K562 (cell line): ENCODE measurements at regions not wholly inside any gene's neighbourhood (a gene's known extent, or its start where the extent isn't known, plus 50 kb on each side); places are given as distances from the start of the nearest gene placed in this dataset.

Source experiments
- ATAC-seq: fragments of 200-7000 bp; cut with Tn5 transposase; 3 replicates; pipeline ENCODE4 v1.9.1; 2020; ENCODE audit warnings: moderate library complexity
- BruUV-seq: library from RNA; stranded (reverse); fragments of 400-500 nt; replicated peaks from 2 replicates; lab custom pipeline; 2021; lab: Mats Ljungman, UMichigan
- CTCF ChIA-PET: fragments of 300-600 bp; formaldehyde crosslinking; extraction: SDS; loops from one replicate; lab custom pipeline; 2021; ENCODE audit warnings: low intra/inter-chr PET ratio; lab: Yijun Ruan, JAX
- POLR2A ChIA-PET: fragments of 300-600, 350-650 bp; sonication (Branson Sonifier 250); formaldehyde crosslinking; extraction: SDS; loops from one replicate; lab custom pipeline; 2021; ENCODE audit warnings: antibody characterized with exemption, inconsistent platforms; lab: Yijun Ruan, JAX
- DNase-seq, 4 experiments: peaks; one replicate each; pipeline versions ENCODE4 v3.0.0 to v3.0.0-alpha.2; 2011 to 2018; ENCODE audit warnings: low spot score in 3 of 4, mixed read lengths in 3 of 4; ENCODE audit errors: extremely low read depth in 1 of 4
- FAIRE-seq: peaks from 2 replicates; lab custom pipeline; 2011; peaks lifted over from hg19 to GRCh38; lab: Jason Lieb, UNC
- H2AFZ ChIP-seq: 2 replicates; pipeline ENCODE4 v1.6.0; 2011; ENCODE audit warnings: low read depth, low read length, control low read depth, inconsistent platforms
- H3K27ac ChIP-seq: fragments of 200-600 bp; 3 replicates; pipeline ENCODE4 v1.8.0; 2011; ENCODE audit warnings: low read depth, mild to moderate bottlenecking, control low read depth, inconsistent platforms, low read length, moderate library complexity, mixed read lengths; ENCODE audit errors: extremely low read depth
- H3K27me3 ChIP-seq, 2 experiments: fragments of 300-600 bp in 1 of 2; 2 replicates in 1 of 2; 3 replicates in 1 of 2; pipeline versions ENCODE4 v1.6.0 to v1.8.0; 2011; ENCODE audit warnings: inconsistent platforms in 2 of 2, low read length in 2 of 2, mild to moderate bottlenecking in 1 of 2, mixed read lengths in 1 of 2, moderate library complexity in 1 of 2; ENCODE audit not compliant: control insufficient read depth in 2 of 2, insufficient read depth in 2 of 2
- H3K36me3 ChIP-seq: fragments of 300-600 bp; 3 replicates; pipeline ENCODE4 v1.8.0; 2011; ENCODE audit warnings: mild to moderate bottlenecking, low read length, inconsistent platforms; ENCODE audit not compliant: control insufficient read depth, insufficient read depth
- H3K4me1 ChIP-seq, 2 experiments: fragments of 200-600 bp in 1 of 2; replicated peaks in 1 of 2; 2 replicates in 1 of 2; 3 replicates in 1 of 2; pipeline versions ENCODE4 v1.5.1 to v1.8.0; 2011; ENCODE audit warnings: inconsistent platforms in 2 of 2, low read length in 2 of 2, mild to moderate bottlenecking in 1 of 2, mixed read lengths in 1 of 2, moderate library complexity in 1 of 2; ENCODE audit not compliant: control insufficient read depth in 2 of 2, insufficient read depth in 2 of 2
- H3K4me2 ChIP-seq: 2 replicates; pipeline ENCODE4 v1.6.1; 2011; ENCODE audit warnings: low read length, control low read depth, inconsistent platforms, mixed read lengths; ENCODE audit not compliant: insufficient read depth
- H3K4me3 ChIP-seq: fragments of 200-600 bp; sonication (generic), shearing (Covaris generic); 2 replicates; pipeline ENCODE4 v1.5.1; 2016; ENCODE audit warnings: control low read depth, inconsistent platforms
- H3K79me2 ChIP-seq: fragments of 200-600 bp; 3 replicates; pipeline ENCODE4 v1.8.0; 2011; ENCODE audit warnings: low read length, inconsistent platforms; ENCODE audit not compliant: control insufficient read depth, insufficient read depth
- H3K9ac ChIP-seq, 2 experiments: 2 replicates each; pipeline versions ENCODE4 v1.6.0 to v1.6.1; 2011; ENCODE audit warnings: low read depth in 2 of 2, low read length in 2 of 2, control low read depth in 1 of 2, inconsistent platforms in 1 of 2, mild to moderate bottlenecking in 1 of 2, mixed read lengths in 1 of 2; ENCODE audit not compliant: insufficient read depth in 1 of 2
- H3K9me1 ChIP-seq: one replicate; pipeline ENCODE4 v1.6.0; 2011; ENCODE audit warnings: inconsistent platforms, mild to moderate bottlenecking, low read length, moderate library complexity; ENCODE audit not compliant: control insufficient read depth, insufficient read depth
- H3K9me3 ChIP-seq: replicated peaks from 2 replicates; pipeline ENCODE4 v1.5.1; 2011; ENCODE audit warnings: low read depth, low read length, inconsistent platforms; ENCODE audit not compliant: control insufficient read depth, insufficient read depth
- H4K20me1 ChIP-seq: replicated peaks from 2 replicates; pipeline ENCODE4 v1.6.1; 2011; ENCODE audit warnings: low read length, inconsistent platforms, mixed read lengths; ENCODE audit not compliant: control insufficient read depth, insufficient read depth
- DMBX1 ChIP-seq: fragments of 250-450 bp; sonication (Bioruptor Pico); IDR thresholded peaks from 2 replicates; pipeline ENCODE4 v1.8.0; 2022; ENCODE audit warnings: inconsistent platforms, mild to moderate bottlenecking, moderate library complexity, borderline replicate concordance
- ETV1 ChIP-seq: fragments of 450-650 bp; conservative IDR thresholded peaks from 2 replicates; pipeline ENCODE4 v1.6.1; 2016; ENCODE audit warnings: missing genetic modification characterization, control low read depth, low read depth, missing compliant biosample characterization
- FIP1L1 ChIP-seq: fragments of 200-400 bp; formaldehyde crosslinking; IDR thresholded peaks from 2 replicates; pipeline ENCODE4 v1.6.1; 2018; ENCODE audit warnings: mild to moderate bottlenecking, low read depth, low read length; ENCODE audit not compliant: poor library complexity, severe bottlenecking
- FOS ChIP-seq: IDR thresholded peaks from 3 replicates; pipeline ENCODE4 v1.6.1; 2011; ENCODE audit not compliant: insufficient read length; ENCODE audit errors: extremely low read depth
- FOXP4 ChIP-seq: sonication (generic); formaldehyde crosslinking; IDR thresholded peaks from 2 replicates; pipeline ENCODE4 v1.8.0; 2022; ENCODE audit warnings: mild to moderate bottlenecking, missing genetic modification reagents, borderline replicate concordance
- HINFP ChIP-seq: fragments of 450-650 bp; conservative IDR thresholded peaks from 2 replicates; pipeline ENCODE4 v1.6.1; 2016; ENCODE audit warnings: missing genetic modification characterization, low read depth, mild to moderate bottlenecking, control low read depth, missing compliant biosample characterization
- NFIC ChIP-seq: fragments of 450-650 bp; IDR thresholded peaks from 2 replicates; pipeline ENCODE4 v1.6.1; 2017; ENCODE audit warnings: mild to moderate bottlenecking, inconsistent platforms
- ZNF277 ChIP-seq: fragments of 250-450 bp; sonication (Bioruptor Pico); IDR thresholded peaks from 2 replicates; pipeline ENCODE4 v1.8.0; 2022; ENCODE audit warnings: inconsistent platforms, mild to moderate bottlenecking, moderate library complexity, borderline replicate concordance
- WGBS: fragments of 100-300 bp; shearing (Covaris generic); methylation state at CpG from one replicate; pipeline ENCODE4 v1.1.6; 2016; ENCODE audit warnings: low coverage, mixed read lengths; ENCODE audit not compliant: insufficient coverage; ENCODE audit errors: missing lambda C conversion rate; 5-methylcytosine and 5-hydroxymethylcytosine counted together
- in situ Hi-C: fragments of 300-500 bp; cut with MboI; formaldehyde crosslinking; loops from 4 replicates; pipeline ENCODE4 v1.15.0; 2018; ENCODE audit warnings: inconsistent platforms, mixed read lengths
- intact Hi-C: fragments of 100-400 bp; cut with micrococcal nuclease; formaldehyde crosslinking; loops from 2 replicates; pipeline ENCODE4 v1.14.2; 2022
- TF ChIP-seq, protein P1 (sequence below), 3 experiments: IDR thresholded peaks in 2 of 3; conservative IDR thresholded peaks in 1 of 3; 2 replicates each; pipeline ENCODE4 v1.5.1; 2011 to 2012; ENCODE audit warnings: low read length in 3 of 3, mild to moderate bottlenecking in 3 of 3, control low read depth in 2 of 3, improper control_type of control experiment in 1 of 3, inconsistent platforms in 1 of 3, low read depth in 1 of 3, mixed read lengths in 1 of 3, moderate library complexity in 1 of 3; ENCODE audit not compliant: insufficient read depth in 2 of 3

DNA sequence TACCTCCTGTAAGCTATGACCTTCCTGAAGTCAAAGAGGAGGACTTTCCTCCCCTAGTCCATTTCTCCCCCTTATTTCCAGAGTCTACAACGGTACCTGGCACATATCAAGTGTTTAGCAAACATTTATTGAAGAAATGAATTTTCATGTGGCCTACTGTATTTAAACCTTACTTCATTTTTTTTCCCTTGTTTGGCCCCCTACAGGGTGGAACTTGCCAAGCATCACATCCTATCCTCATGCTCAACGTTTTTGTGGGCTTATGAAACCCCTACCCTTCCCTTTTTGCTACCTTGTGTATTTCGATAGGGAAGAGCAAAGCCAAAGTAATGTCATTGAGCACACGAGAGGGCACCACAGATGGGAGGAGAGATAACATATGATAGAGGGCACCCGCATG is 1857.8 kb upstream of the WWC1 start:
- H3K9ac ChIP-seq: no peak overlapping the region
- no peaks in the 10 kb centered on the region for H3K9me1 ChIP-seq
- FAIRE-seq (no peak), DNase-seq (no peak), ATAC-seq (no peak)
- no peaks in the 10 kb centered on the region for H3K27me3 ChIP-seq
- H3K27ac ChIP-seq: no peak overlapping the region
- in situ Hi-C loops: no loop called here
- no TSS peak for BruUV-seq
- 0 out of 2 replicates have a peak, but pooled peaks cover 2% of the 10 kb centered on the region for H3K9me3 ChIP-seq
- H3K4me2 ChIP-seq: no peak overlapping the region
- H3K79me2 ChIP-seq: no peaks in the 10 kb centered on the region
- CTCF ChIA-PET: no interaction called here
- intact Hi-C loops: no loop called here
- no peaks in the 10 kb centered on the region for H4K20me1 ChIP-seq
- no peak overlapping the region for H3K4me3 ChIP-seq
- no peaks in the 10 kb centered on the region for H3K36me3 ChIP-seq
- POLR2A ChIA-PET: no interaction called here
- no peak for TF ChIP-seq NFIC
- no peak for TF ChIP-seq ZNF277 (CRISPR knock-in tag)
- TF ChIP-seq FOXP4: no peak
- no peak for TF ChIP-seq FOS
- no peak for TF ChIP-seq FIP1L1
- TF ChIP-seq ETV1 (tag): no peak
- TF ChIP-seq, protein P1, sequence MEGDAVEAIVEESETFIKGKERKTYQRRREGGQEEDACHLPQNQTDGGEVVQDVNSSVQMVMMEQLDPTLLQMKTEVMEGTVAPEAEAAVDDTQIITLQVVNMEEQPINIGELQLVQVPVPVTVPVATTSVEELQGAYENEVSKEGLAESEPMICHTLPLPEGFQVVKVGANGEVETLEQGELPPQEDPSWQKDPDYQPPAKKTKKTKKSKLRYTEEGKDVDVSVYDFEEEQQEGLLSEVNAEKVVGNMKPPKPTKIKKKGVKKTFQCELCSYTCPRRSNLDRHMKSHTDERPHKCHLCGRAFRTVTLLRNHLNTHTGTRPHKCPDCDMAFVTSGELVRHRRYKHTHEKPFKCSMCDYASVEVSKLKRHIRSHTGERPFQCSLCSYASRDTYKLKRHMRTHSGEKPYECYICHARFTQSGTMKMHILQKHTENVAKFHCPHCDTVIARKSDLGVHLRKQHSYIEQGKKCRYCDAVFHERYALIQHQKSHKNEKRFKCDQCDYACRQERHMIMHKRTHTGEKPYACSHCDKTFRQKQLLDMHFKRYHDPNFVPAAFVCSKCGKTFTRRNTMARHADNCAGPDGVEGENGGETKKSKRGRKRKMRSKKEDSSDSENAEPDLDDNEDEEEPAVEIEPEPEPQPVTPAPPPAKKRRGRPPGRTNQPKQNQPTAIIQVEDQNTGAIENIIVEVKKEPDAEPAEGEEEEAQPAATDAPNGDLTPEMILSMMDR (IDR thresholded peaks at IDR 0.05 in 2 of 3, conservative IDR thresholded peaks at IDR 0.05 in 1 of 3; ENCODE audit: insufficient read depth in 2 of 3, low read depth in 1 of 3, low read length in 3 of 3): no peak
- no peak for TF ChIP-seq HINFP (tag)
- TF ChIP-seq DMBX1 (CRISPR knock-in tag): no peak
- TF ChIP-seq, all 486 proteins: peak for 0
- WGBS: 0% methylated on average over 5 of the region's 5 CpGs
- Histone ChIP-seq H3K4me1 (no peaks in the 10 kb centered on the region), H2AFZ (no peak overlapping the region)
